Mesenchymal stem cell (in vitro differentiated cells and primary cell): ENCODE measurements at regions not wholly inside any gene's neighbourhood (a gene's known extent, or its start where the extent isn't known, plus 50 kb on each side); places are given as distances from the start of the nearest gene placed in this dataset.

ENCODE experiments used
- DNase-seq: peaks from one replicate; pipeline ENCODE4 v3.0.0-alpha.2; 2013
- H2AFZ ChIP-seq: one replicate; pipeline ENCODE4 v1.6.1; 2013; ENCODE audit warnings: low read depth, mild to moderate bottlenecking, control low read depth, inconsistent platforms, low read length, moderate library complexity
- H2AK5ac ChIP-seq: 2 replicates; pipeline ENCODE4 v1.6.1; 2013; ENCODE audit warnings: low read length, moderate library complexity, mild to moderate bottlenecking, inconsistent platforms; ENCODE audit not compliant: severe bottlenecking
- H2BK120ac ChIP-seq: one replicate; pipeline ENCODE4 v1.6.1; 2013; ENCODE audit warnings: low read depth, mild to moderate bottlenecking, inconsistent platforms, low read length, moderate library complexity
- H2BK12ac ChIP-seq, 2 experiments: one replicate each; pipeline ENCODE4 v1.6.1; 2013; ENCODE audit warnings: inconsistent platforms in 2 of 2, low read length in 2 of 2, mild to moderate bottlenecking in 2 of 2, moderate library complexity in 2 of 2, control low read depth in 1 of 2
- H2BK15ac ChIP-seq: one replicate; pipeline ENCODE4 v1.6.1; 2013; ENCODE audit warnings: mild to moderate bottlenecking, low read depth, inconsistent platforms; ENCODE audit not compliant: poor library complexity, severe bottlenecking
- H2BK5ac ChIP-seq: 2 replicates; pipeline ENCODE4 v1.6.1; 2013; ENCODE audit warnings: low read depth, mild to moderate bottlenecking, low read length, control low read depth, inconsistent platforms; ENCODE audit not compliant: poor library complexity, severe bottlenecking
- H3K14ac ChIP-seq, 2 experiments: one replicate each; pipeline ENCODE4 v1.6.1; 2013; ENCODE audit warnings: inconsistent platforms in 2 of 2, low read length in 2 of 2, control low read depth in 1 of 2, mild to moderate bottlenecking in 1 of 2, moderate library complexity in 1 of 2
- H3K18ac ChIP-seq, 2 experiments: one replicate each; pipeline ENCODE4 v1.6.1; 2013; ENCODE audit warnings: inconsistent platforms in 2 of 2, low read length in 2 of 2, control low read depth in 1 of 2, low read depth in 1 of 2, mild to moderate bottlenecking in 1 of 2
- H3K23ac ChIP-seq, 2 experiments: one replicate each; pipeline ENCODE4 v1.6.1; 2013; ENCODE audit warnings: inconsistent platforms in 2 of 2, low read length in 2 of 2, mild to moderate bottlenecking in 2 of 2, moderate library complexity in 2 of 2, control low read depth in 1 of 2
- H3K27ac ChIP-seq: 2 replicates; pipeline ENCODE4 v1.5.1; 2013; ENCODE audit warnings: mild to moderate bottlenecking, moderate library complexity, low read length, control low read depth, inconsistent platforms; ENCODE audit not compliant: poor library complexity, severe bottlenecking
- H3K27me3 ChIP-seq, 2 experiments: 2 replicates each; pipeline versions ENCODE4 v1.6.1 to v1.7.0; 2013; ENCODE audit warnings: low read length in 2 of 2, mild to moderate bottlenecking in 2 of 2, moderate library complexity in 2 of 2, control low read depth in 1 of 2, inconsistent platforms in 1 of 2; ENCODE audit not compliant: control insufficient read depth in 1 of 2, insufficient read depth in 1 of 2
- H3K36me3 ChIP-seq, 2 experiments: 2 replicates each; pipeline versions ENCODE4 v1.6.1 to v1.7.0; 2013; ENCODE audit warnings: low read length in 2 of 2, control low read depth in 1 of 2, inconsistent platforms in 1 of 2, low read depth in 1 of 2, mild to moderate bottlenecking in 1 of 2; ENCODE audit not compliant: insufficient read depth in 2 of 2, control insufficient read depth in 1 of 2
- H3K4ac ChIP-seq, 2 experiments: one replicate each; pipeline ENCODE4 v1.6.1; 2013; ENCODE audit warnings: inconsistent platforms in 2 of 2, low read length in 2 of 2, mild to moderate bottlenecking in 2 of 2, moderate library complexity in 2 of 2, control low read depth in 1 of 2, low read depth in 1 of 2
- H3K4me1 ChIP-seq: 2 replicates; pipeline ENCODE4 v1.6.1; 2013; ENCODE audit warnings: low read depth, low read length, control low read depth; ENCODE audit not compliant: control insufficient read depth, insufficient read depth
- H3K4me2 ChIP-seq: 2 replicates; pipeline ENCODE4 v1.6.1; 2013; ENCODE audit warnings: low read length, mild to moderate bottlenecking, inconsistent platforms; ENCODE audit not compliant: poor library complexity, severe bottlenecking
- H3K4me3 ChIP-seq, 2 experiments: 2 replicates each; pipeline versions ENCODE4 v1.5.1 to v1.7.0; 2013; ENCODE audit warnings: low read length in 2 of 2, mild to moderate bottlenecking in 2 of 2, control low read depth in 1 of 2, low read depth in 1 of 2; ENCODE audit not compliant: insufficient read depth in 1 of 2
- H3K79me1 ChIP-seq: replicated peaks from 2 replicates; pipeline ENCODE4 v1.6.1; 2013; ENCODE audit warnings: mild to moderate bottlenecking, control low read depth, low read length, inconsistent platforms; ENCODE audit not compliant: poor library complexity, severe bottlenecking
- H3K9ac ChIP-seq: 2 replicates; pipeline ENCODE4 v1.7.0; 2013; ENCODE audit warnings: mild to moderate bottlenecking, low read length, moderate library complexity
- H3K9me3 ChIP-seq: 2 replicates; pipeline ENCODE4 v1.7.0; 2013; ENCODE audit warnings: mild to moderate bottlenecking, low read length; ENCODE audit not compliant: control insufficient read depth
- H4K8ac ChIP-seq: one replicate; pipeline ENCODE4 v1.6.1; 2013; ENCODE audit warnings: inconsistent platforms, mild to moderate bottlenecking, low read length, moderate library complexity
- H4K91ac ChIP-seq: one replicate; pipeline ENCODE4 v1.6.1; 2013; ENCODE audit warnings: mild to moderate bottlenecking, low read length, inconsistent platforms
- WGBS: methylation state at CpG from one replicate; pipeline ENCODE4 v1.1.7; 2013; ENCODE audit warnings: mixed read lengths; 5-methylcytosine and 5-hydroxymethylcytosine counted together

DNA sequence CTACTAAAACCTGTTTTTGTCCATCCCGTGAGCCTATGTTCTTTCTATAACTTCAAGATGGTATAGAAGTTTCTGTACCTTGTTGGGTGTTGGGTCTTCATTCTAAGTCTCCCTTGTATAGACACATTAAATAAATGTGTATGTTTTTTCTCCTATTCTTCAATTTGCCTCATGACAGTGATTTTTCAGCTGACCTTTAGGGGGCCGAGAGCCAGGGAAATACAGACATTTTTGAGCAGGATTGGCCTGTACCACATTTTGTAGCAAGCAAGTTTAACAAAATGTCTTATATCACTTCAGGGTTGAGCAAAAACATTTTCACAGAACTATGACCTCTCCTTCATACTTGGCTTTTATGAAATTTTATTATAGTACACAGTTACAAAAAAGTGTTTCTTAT is 495.4 kb upstream of the CDH7 start:
- H4K8ac ChIP-seq = no peak overlapping the region
- no peak overlapping the region for H3K4me2 ChIP-seq
- no peak overlapping the region for H3K18ac ChIP-seq
- no peaks in the 10 kb centered on the region for H3K79me1 ChIP-seq
- no peak overlapping the region for H3K9ac ChIP-seq
- no peak overlapping the region for H4K91ac ChIP-seq
- H3K9me3 ChIP-seq = peaks cover 4% of the 10 kb centered on the region
- H3K27ac ChIP-seq = no peak overlapping the region
- no peak overlapping the region for H2BK120ac ChIP-seq
- H2BK12ac ChIP-seq = no peak overlapping the region
- H3K4me3 ChIP-seq = no peak overlapping the region
- no peak overlapping the region for H2BK15ac ChIP-seq
- no peak overlapping the region for H2AFZ ChIP-seq
- WGBS = 77% methylated on average over 1 of the region's 2 CpGs
- no peaks in the 10 kb centered on the region for H3K4me1 ChIP-seq
- no peak overlapping the region for H3K4ac ChIP-seq
- no peak overlapping the region for H2BK5ac ChIP-seq
- no peaks in the 10 kb centered on the region for H3K27me3 ChIP-seq
- no peaks in the 10 kb centered on the region for H3K36me3 ChIP-seq
- no peak overlapping the region for H3K14ac ChIP-seq
- DNase-seq = no peak
- no peak overlapping the region for H2AK5ac ChIP-seq
- H3K23ac ChIP-seq = no peak overlapping the region

DNA sequence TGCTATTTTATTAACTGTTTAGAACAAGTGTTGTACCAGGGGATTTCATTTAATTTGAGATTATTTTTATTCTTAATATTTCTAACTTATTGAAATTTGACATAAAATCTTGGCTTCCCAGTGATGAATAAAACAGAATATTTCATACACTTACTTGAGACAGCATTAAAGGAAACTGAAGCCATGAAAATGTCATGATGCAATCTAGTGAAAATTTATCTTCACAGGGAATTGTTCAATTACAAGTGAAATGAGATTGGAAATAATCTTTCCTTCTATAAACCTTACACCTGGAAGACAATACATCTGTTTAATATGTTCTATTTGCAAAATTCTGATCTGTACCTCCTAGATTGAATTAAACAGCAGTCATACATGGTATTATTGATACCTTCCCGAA is 511.0 kb upstream of the CDH7 start:
- no peak overlapping the region for H2AFZ ChIP-seq
- H3K4me1 ChIP-seq = peaks cover 2% of the 10 kb centered on the region
- no peak overlapping the region for H3K14ac ChIP-seq
- no peak overlapping the region for H3K27ac ChIP-seq
- no peaks in the 10 kb centered on the region for H3K9me3 ChIP-seq
- H2BK12ac ChIP-seq = no peak overlapping the region
- H3K9ac ChIP-seq = no peak overlapping the region
- no peak overlapping the region for H3K23ac ChIP-seq
- H2AK5ac ChIP-seq = no peak overlapping the region
- no peaks in the 10 kb centered on the region for H3K79me1 ChIP-seq
- WGBS = no CpG with 5 or more reads among the region's 1 CpG
- H3K4me2 ChIP-seq = no peak overlapping the region
- no peaks in the 10 kb centered on the region for H3K36me3 ChIP-seq
- H3K18ac ChIP-seq = no peak overlapping the region
- no peak for DNase-seq
- H2BK15ac ChIP-seq = no peak overlapping the region
- H2BK120ac ChIP-seq = no peak overlapping the region
- H3K27me3 ChIP-seq = no peaks in the 10 kb centered on the region
- no peak overlapping the region for H4K8ac ChIP-seq
- no peak overlapping the region for H4K91ac ChIP-seq
- H2BK5ac ChIP-seq = no peak overlapping the region
- H3K4ac ChIP-seq = no peak overlapping the region
- no peak overlapping the region for H3K4me3 ChIP-seq

DNA sequence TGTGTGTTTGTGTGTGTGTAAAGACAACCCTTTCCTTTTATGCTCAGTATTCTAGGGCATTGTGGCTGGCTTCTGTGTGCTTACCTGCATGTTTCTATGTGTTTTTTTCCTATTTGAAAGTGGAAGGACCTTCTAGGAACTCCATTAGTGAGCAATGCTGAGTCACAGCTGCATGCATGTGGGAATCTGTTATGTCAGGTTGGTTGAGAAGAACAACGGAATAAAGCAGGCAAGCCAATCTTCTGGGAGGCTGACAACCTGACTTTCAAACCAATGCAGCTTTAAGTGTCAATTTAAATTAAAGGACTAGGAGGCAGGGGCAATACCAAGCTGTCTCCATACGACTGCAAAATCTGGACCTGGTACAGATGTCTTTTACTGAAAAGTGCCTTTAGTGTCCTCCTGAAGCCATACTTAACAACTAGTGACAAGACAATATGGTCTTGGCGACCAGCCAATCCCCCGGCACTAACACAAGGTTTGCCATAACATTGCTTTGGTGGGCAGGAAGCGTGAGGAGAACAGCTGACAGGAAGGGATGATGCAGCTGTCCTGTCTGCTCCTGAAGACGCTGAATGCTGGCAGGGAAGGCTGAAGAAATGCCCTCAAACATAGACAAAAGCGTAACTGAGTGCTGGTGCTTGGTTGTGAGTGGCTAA is 514.7 kb upstream of the CDH7 start:
- H3K4me3 ChIP-seq = no peak overlapping the region
- H3K27ac ChIP-seq = no peak overlapping the region
- DNase-seq = peak; percentile 63
- peak overlapping the region; percentile 38 to 44 for H3K18ac ChIP-seq
- peak overlapping the region; percentile 83 for H2AFZ ChIP-seq
- peak overlapping the region; percentile 31 for H3K4me2 ChIP-seq
- no peak overlapping the region for H4K91ac ChIP-seq
- H3K27me3 ChIP-seq = no peaks in the 10 kb centered on the region
- no peak overlapping the region for H2BK120ac ChIP-seq
- H4K8ac ChIP-seq = no peak overlapping the region
- H3K79me1 ChIP-seq = no peaks in the 10 kb centered on the region
- H3K9ac ChIP-seq = no peak overlapping the region
- no peak overlapping the region for H3K23ac ChIP-seq
- no peak overlapping the region for H3K14ac ChIP-seq
- no peaks in the 10 kb centered on the region for H3K9me3 ChIP-seq
- no peak overlapping the region for H2AK5ac ChIP-seq
- H3K4ac ChIP-seq = no peak overlapping the region
- peaks cover 2% of the 10 kb centered on the region for H3K4me1 ChIP-seq
- no peaks in the 10 kb centered on the region for H3K36me3 ChIP-seq
- no peak overlapping the region for H2BK12ac ChIP-seq
- H2BK15ac ChIP-seq = no peak overlapping the region
- WGBS = 36% methylated on average over 7 of the region's 7 CpGs
- H2BK5ac ChIP-seq = no peak overlapping the region

DNA sequence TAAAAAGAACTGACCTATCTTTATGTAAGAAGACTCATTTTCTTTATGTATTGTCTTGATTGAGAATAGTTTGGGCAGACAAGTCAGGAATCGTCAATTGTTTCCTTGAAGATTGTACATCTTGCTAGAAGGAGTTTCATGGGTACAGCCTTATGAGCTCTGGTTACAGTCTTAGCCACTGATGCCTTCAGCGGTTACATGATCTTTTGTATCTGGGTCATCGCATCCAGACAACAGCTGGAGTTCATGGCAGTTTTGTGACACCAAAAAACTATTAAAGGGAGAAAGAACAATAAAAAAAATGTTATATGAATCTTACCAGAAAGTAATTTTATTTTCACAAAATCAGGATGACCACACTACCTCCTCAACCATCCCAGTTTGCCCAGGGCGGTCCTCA is 520.5 kb upstream of the CDH7 start:
- H3K9me3 ChIP-seq = no peaks in the 10 kb centered on the region
- no peak overlapping the region for H2BK120ac ChIP-seq
- H3K79me1 ChIP-seq = no peaks in the 10 kb centered on the region
- H3K4me3 ChIP-seq = no peak overlapping the region
- H3K23ac ChIP-seq = no peak overlapping the region
- no peak overlapping the region for H2AK5ac ChIP-seq
- H2BK12ac ChIP-seq = no peak overlapping the region
- H3K4me1 ChIP-seq = no peaks in the 10 kb centered on the region
- no peak overlapping the region for H4K8ac ChIP-seq
- H3K4me2 ChIP-seq = no peak overlapping the region
- H4K91ac ChIP-seq = no peak overlapping the region
- H2BK15ac ChIP-seq = no peak overlapping the region
- no peak overlapping the region for H2BK5ac ChIP-seq
- H2AFZ ChIP-seq = no peak overlapping the region
- no peak for DNase-seq
- H3K9ac ChIP-seq = no peak overlapping the region
- no peak overlapping the region for H3K4ac ChIP-seq
- H3K14ac ChIP-seq = no peak overlapping the region
- no peaks in the 10 kb centered on the region for H3K27me3 ChIP-seq
- H3K18ac ChIP-seq = no peak overlapping the region
- H3K27ac ChIP-seq = no peak overlapping the region
- H3K36me3 ChIP-seq = no peaks in the 10 kb centered on the region
- 99% methylated on average over 3 of the region's 4 CpGs for WGBS
